SU-DHL-6 (cell line): ENCODE measurements at regions not wholly inside any gene's neighbourhood (a gene's known extent, or its start where the extent isn't known, plus 50 kb on each side); places are given as distances from the start of the nearest gene placed in this dataset.

ENCODE experiments used
- EZH2phosphoT487 ChIP-seq: fragments of 200-600 bp; sonication (generic), shearing (Covaris generic); conservative IDR thresholded peaks from 2 replicates; pipeline ENCODE4 v1.6.1; 2018; ENCODE audit warnings: mild to moderate bottlenecking, antibody characterized with exemption, low read length, moderate library complexity, mixed read lengths
- TF ChIP-seq, protein P1 (sequence below): fragments of 200-600 bp; sonication (generic); IDR thresholded peaks from one replicate; pipeline ENCODE4 v1.5.1; 2017; ENCODE audit warnings: antibody characterized with exemption, mild to moderate bottlenecking, low read length, moderate library complexity; ENCODE audit not compliant: insufficient read depth, poor library complexity, severe bottlenecking

DNA sequence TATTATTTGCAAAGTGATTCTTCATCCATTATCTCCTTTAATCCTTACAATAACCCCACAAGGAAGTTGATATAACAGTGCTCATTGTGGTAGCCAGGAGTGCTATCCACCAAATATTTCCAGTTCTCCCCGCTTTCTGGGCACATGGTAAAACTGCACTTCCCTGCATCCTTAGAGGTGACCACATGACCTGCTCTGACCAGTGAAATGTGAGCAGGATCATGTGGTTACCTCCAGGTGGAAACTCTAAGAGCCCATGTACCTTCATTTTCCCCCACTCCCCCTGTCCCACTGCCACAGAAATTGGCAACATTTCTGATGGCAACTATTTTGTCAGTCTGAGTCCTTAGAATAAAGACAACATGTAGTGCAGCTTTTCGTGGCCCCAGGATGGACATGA, 89.7 kb downstream of the MRPL46 start:
- TF ChIP-seq, protein P1, sequence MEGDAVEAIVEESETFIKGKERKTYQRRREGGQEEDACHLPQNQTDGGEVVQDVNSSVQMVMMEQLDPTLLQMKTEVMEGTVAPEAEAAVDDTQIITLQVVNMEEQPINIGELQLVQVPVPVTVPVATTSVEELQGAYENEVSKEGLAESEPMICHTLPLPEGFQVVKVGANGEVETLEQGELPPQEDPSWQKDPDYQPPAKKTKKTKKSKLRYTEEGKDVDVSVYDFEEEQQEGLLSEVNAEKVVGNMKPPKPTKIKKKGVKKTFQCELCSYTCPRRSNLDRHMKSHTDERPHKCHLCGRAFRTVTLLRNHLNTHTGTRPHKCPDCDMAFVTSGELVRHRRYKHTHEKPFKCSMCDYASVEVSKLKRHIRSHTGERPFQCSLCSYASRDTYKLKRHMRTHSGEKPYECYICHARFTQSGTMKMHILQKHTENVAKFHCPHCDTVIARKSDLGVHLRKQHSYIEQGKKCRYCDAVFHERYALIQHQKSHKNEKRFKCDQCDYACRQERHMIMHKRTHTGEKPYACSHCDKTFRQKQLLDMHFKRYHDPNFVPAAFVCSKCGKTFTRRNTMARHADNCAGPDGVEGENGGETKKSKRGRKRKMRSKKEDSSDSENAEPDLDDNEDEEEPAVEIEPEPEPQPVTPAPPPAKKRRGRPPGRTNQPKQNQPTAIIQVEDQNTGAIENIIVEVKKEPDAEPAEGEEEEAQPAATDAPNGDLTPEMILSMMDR: no peak
- no peak for TF ChIP-seq EZH2phosphoT487
